GM21390 (cell line): ENCODE measurements at regions not wholly inside any gene's neighbourhood (a gene's known extent, or its start where the extent isn't known, plus 50 kb on each side); places are given as distances from the start of the nearest gene placed in this dataset.
"Not testable (repeated sequence)": the region's sequence is repeated elsewhere in the genome, so short reads cannot be mapped to it uniquely, and the experiment has no call there.

Experiments
- ATAC-seq: cut with Tn5 transposase; IDR thresholded peaks from one replicate; pipeline ENCODE4 v1.9.1; 2021; ENCODE audit not compliant: unreplicated experiment

DNA sequence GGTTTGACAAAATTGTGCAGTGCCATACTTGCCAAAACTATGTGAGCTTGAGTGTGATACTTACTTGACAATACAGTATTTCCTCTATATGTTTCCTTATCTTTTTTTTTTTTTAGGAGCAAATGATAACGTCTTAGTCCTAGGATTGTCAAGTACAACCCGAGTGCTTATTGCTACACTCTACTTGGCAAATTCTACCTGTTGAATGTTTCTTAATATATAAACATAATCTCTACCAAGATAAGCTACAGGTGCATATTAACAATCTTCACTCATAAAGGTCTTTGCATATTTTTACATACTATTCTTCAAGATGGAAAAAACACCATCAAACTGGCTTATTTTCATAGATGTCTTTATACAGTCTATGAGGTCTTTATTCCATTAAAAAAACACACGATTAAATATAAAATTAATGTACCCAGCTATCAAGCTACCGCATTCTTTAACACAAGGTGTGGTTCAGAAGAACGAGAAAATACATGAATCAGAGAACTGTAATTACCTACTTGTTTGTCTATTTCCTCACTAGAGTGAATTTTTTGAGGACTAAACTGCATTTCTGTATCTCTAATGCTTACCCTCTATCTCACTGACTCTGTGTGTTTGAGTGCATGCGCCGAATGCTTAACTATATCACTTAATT, 76.1 kb upstream of the PDSS1 start:
- ATAC-seq, result no peak

DNA sequence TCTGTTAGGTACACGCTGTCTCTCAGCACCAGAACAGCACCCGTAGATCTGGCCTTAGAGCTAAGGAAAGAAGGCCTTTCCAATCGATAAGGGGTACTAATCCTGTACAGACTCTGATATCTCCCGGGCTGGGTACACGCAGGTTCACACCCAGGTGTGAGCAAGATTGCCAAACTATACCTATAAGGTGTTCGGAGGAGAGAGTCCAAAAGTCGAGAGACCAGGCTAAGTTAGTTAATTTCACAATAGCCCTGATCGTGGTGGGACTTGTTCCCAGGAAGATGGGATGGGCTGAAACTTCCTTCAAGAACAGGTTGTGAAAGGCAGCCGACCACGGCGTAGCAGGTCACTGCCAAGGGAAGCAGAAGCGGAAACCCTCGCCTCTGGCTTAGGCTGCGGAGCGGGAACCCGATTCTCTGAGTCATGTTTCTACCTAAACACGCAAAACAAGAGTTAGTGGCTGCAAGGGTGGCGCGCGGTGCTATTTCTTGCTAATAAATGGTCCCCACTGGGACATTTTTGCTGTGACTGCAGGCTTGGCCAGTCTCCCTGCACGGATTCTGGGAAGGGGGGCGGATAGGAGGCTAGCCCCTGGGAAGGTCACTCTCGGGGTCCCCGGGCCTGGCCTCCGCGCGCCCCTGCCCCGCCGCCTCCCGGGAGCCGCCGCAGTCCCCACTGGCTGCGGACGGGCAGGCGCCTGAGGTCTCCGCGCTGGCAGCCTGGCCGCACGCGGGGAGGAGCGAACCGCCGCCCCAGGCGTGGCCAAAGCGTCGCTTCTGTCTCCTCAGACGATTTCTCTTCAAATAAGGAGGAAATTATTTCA, 75.4 kb upstream of the PDSS1 start:
- peak; percentile 65 for ATAC-seq

DNA sequence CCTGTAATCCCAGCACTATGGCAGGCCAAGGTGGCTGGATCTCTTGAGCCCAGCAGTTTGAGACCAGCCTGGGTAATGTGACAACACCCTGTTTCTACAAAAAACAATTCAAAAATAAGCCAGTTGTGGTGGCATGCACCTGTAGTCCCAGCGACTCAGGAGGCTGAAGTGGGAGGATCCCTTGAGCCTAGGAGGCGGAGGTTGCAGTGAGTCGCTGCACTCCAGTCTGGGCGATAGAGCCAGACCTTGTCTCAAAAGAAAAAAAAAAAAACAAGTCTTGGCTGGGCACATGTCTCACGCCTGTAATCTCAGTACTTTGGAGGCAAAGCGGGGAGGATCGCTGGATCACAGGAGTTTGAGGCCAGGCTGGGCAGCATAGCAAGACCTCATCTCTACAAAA, 74.6 kb upstream of the PDSS1 start:
- ATAC-seq, result no peak

DNA sequence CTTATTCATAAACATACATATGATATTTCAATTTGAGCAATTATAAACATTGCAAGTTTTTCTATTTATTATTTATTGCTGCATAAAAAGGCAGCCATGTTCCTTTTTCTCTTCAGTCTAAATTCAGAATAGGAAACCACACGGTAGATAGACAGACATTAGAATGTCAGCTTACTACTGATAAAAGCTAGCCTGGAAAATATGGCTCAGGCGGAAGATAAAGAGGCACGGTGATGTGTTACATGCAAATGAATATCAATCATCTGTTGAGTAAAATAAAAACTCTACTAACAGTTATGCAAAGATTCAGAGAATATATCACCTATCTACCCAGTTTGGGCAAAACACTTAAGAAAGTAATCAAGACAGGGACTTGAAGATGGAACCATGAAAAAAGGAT, 73.5 kb upstream of the PDSS1 start:
- no peak for ATAC-seq

DNA sequence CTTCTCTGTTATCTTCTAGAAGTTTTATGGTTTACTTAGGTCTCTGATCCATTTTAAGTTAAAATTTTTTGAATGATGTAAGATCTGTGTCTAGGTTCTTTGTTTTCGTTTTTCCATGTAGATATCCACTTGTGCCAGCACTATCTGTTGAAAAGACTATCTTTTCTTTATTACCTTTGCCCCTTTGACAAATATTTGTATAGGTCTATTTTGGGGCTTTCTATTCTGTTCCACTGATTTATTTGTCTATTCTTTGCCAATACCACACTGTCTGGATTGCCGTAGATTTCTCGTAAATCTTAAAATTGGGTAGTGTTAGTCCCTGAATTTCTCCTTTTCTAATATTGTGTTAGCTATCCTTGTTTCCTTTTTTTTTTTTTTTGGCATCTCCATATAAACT, 71.4 kb upstream of the PDSS1 start:
- ATAC-seq, result no peak

DNA sequence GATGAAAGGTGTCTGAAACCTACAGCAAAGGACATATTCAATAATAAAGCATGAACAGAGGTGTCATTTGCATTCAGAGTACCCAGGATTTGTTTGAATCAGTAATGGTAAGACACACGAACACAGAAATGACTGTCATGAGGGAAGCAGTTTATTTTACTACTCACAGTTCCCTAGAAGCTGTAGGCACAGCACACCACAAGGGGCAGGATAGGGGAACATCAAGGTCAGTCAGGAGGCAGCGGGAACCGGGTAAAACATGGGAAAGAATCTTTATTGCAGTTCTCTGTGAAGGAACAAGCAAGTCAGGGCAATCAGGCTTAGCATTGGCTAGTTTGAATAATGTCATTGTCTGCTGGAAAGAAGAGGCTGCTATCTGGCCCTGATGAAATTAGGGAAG, 70.2 kb upstream of the PDSS1 start:
- no peak for ATAC-seq

DNA sequence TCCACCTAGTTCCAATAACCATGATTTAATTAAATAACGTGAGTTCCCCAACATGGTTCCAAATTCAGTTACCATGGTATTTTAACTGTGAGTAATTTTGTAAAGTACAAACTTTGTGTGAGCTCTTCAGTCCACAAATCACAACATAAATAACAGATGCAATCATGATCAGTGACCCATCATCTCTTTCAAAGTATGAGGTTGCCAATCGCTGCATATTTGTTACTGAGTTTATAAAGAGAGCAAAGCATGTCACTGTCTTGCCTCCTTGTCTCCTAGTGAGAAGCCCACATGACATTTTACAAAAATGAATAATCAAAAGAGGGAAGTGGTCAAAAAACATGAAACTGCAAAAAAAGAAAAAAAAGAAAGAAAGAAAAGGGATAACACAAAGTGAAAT, 69.1 kb upstream of the PDSS1 start:
- ATAC-seq, result no peak

DNA sequence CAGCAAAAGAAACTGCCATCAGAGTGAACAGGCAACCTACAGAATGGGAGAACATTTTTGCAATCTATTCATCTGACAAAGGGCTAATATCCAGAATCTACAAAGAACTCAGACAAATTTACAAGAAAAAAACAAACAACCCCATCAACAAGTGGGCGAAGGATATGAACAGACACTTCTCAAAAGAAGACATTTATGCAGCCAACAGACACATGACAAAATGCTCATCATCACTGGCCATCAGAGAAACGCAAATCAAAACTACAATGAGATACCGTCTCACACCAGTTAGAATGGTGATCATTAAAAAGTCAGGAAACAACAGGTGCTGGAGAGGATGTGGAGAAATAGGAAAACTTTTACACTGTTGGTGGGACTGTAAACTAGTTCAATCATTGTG, 65.3 kb upstream of the PDSS1 start:
- ATAC-seq, result not testable (repeated sequence)

DNA sequence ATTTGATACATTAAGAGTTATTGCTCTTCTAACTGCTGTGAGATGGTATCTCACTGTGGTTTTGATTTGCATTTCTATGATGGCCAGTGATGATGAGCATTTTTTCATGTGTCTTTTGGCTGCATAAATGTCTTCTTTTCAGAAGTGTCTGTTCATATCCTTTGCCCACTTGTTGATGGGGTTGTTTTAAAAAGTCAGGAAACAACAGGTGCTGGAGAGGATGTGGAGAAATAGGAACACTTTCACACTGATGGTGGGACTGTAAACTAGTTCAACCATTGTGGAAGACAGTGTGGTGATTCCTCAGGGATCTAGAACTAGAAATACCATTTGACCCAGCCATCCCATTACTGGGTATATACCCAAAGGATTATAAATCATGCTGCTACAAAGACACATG, 63.4 kb upstream of the PDSS1 start:
- ATAC-seq, result not testable (repeated sequence)

DNA sequence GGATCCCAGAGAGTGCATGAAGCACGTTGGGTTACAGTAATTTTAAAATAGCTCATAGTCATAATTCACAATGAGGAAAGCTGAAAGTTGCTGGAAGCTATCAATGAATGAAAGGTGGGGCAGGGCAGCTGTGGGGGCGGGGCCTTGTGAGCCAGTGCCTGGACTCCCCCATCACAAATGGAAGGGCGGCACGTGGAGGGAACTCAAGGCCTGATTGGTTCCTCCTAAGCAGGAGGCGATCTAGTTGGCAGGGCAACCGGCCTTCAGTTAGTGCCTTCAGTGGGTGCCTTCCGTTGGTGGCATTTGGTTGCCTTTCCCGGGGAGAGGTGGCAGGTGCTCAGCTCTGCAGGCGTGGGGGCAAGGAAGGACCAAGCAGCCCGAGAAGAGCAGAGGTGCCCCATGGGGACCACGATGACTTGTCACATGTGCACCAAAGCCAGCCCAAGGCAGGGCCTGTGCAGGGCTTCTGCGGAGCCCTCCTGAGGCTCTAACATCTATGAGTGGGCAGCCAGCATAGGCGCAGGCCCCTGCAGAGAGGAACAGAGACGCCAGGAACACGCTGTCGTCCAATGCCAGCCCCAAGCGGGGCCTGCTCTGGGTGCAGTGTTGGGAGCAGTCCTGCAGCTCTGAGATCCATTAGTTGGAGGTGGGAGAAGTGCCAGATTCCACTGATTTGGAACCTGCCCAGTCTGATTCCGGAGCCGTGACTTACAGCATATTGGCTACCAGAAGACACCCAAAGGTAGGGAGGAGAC, 59.8 kb upstream of the PDSS1 start:
- no peak for ATAC-seq

DNA sequence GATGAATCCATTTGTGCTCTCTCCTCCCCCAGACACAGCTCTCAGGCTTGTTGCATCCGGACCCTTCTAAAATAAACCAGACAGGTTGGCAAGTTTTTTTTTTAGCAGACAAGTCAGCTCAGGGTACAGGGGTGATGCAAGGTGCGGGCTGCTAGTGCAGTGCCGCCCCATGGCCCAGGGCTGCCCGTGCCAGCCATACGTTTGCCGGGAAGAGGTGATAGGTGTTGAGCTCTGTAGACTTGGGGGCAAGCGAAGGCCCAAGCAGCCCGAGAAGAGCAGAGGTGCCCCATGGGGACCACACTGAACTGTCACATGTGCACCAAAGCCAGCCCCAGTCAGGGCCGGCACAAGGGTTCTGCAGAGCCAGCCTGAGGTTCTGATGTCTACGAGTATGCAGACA, 57.1 kb upstream of the PDSS1 start:
- ATAC-seq, result no peak

DNA sequence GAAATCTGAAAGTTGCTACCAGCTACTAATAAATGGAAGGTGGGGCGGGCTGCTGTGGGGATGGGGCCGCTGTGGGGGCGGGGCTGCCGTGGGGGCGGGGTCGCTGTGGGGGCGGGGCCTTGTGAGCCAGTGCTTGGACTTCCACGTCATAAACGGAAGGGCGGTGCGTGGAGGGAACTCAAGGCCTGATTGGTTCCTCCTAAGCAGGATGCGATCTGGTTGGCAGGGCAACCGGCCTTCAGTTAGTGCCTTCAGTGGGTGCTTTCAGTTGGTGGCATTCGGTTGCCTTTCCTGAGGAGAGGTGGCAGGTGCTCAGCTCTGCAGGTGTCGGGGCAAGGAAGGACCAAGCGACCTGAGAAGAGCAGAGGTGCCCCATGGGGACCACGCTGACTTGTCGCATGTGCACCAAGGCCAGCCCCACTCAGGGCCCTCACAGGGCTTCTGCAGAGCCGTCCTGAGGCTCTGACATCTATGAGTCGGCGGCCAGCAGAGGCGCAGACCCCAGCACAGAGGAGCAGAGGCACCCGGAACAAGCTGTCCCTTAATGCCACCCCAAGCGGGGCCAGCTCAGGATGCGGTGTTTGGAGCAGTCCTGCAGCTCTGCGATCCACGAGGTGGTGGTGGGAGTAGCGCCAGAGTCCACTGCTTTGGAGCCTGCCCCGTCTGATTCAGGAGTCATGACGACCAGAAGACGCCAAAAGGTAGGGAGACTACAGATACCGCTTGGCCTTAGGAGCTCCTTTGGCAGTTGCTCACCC, 54.4 kb upstream of the PDSS1 start:
- no peak for ATAC-seq

DNA sequence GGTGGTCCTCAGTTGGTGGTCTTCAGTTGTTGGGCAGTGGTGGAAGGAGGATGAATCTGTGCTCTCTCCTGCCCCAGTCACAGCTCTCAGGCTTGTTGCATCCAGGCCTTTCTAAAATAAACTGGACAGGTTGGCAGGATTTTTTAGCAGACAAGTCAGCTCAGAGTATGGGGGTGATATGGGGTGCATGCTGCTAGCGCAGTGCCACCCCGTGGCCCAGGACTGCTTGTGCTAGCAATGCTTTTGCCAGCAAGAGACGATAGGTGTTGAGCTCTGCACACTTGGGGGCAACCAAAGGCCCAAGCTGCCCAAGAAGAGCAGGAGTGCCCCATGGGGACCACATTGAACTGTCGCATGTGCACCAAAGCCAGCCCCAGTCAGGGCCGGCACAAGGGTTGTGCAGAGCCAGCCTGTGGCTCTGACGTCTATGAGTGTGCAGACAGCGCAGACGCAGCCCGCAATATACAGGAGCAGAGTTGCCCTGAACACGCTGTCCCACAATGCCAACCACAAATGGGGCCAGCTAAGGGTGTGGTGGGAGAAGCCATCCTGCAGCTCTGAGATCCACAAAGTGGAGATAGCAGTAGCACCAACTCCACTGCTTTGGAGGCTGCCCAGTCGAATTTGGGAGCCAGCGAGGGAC, 49.8 kb upstream of the PDSS1 start:
- ATAC-seq, result no peak
